Common myeloid progenitor, CD34-positive (primary cell): ENCODE measurements at regions not wholly inside any gene's neighbourhood (a gene's known extent, or its start where the extent isn't known, plus 50 kb on each side); places are given as distances from the start of the nearest gene placed in this dataset.

Experiments
- CTCF ChIA-PET: fragments of 350-600 bp; sonication (Branson Sonifier 250); formaldehyde crosslinking; loops from one replicate; lab custom pipeline; 2021; ENCODE audit warnings: antibody characterized with exemption; lab: Charles Lee
- POLR2A ChIA-PET: fragments of 350-600 bp; sonication (Branson Sonifier 250); formaldehyde crosslinking; loops from one replicate; lab custom pipeline; 2021; ENCODE audit warnings: antibody characterized with exemption; lab: Charles Lee
- DNase-seq, 3 donors: peaks; one replicate each; pipeline versions ENCODE4 v3.0.0 to v3.0.0-alpha.2; 2013
- H3K27ac ChIP-seq, 2 experiments: 1 replicate in 1 of 2; 2 replicates in 1 of 2; pipeline ENCODE4 v1.7.0; 2013; ENCODE audit warnings: inconsistent platforms in 2 of 2, low read length in 2 of 2, mild to moderate bottlenecking in 2 of 2, low read depth in 1 of 2, moderate library complexity in 1 of 2; ENCODE audit not compliant: severe bottlenecking in 2 of 2, insufficient read depth in 1 of 2, poor library complexity in 1 of 2
- H3K27me3 ChIP-seq, 5 experiments: replicated peaks in 2 of 5; 1 replicate in 3 of 5; 2 replicates in 2 of 5; pipeline versions ENCODE4 v1.6.1 to v1.7.0; 2013; ENCODE audit warnings: low read length in 4 of 5, mild to moderate bottlenecking in 2 of 5, moderate library complexity in 2 of 5, inconsistent platforms in 1 of 5; ENCODE audit not compliant: insufficient read depth in 5 of 5, control insufficient read depth in 4 of 5
- H3K36me3 ChIP-seq, 4 experiments: 1 replicate in 2 of 4; 2 replicates in 2 of 4; pipeline versions ENCODE4 v1.6.1 to v1.7.0; 2013; ENCODE audit warnings: low read length in 3 of 4, control low read depth in 1 of 4, mild to moderate bottlenecking in 1 of 4; ENCODE audit not compliant: control insufficient read depth in 4 of 4, insufficient read depth in 4 of 4
- H3K4me1 ChIP-seq, 4 experiments: 1 replicate in 3 of 4; 2 replicates in 1 of 4; pipeline versions ENCODE4 v1.6.1 to v1.7.1; 2013; ENCODE audit warnings: low read length in 3 of 4, mild to moderate bottlenecking in 3 of 4, control low read depth in 1 of 4, inconsistent platforms in 1 of 4, moderate library complexity in 1 of 4; ENCODE audit not compliant: control insufficient read depth in 4 of 4, insufficient read depth in 4 of 4; ENCODE audit errors: control extremely low read depth in 1 of 4
- H3K4me3 ChIP-seq, 7 experiments: 1 replicate in 4 of 7; 2 replicates in 3 of 7; pipeline versions ENCODE4 v1.5.1 to v1.7.0; 2013; ENCODE audit warnings: mild to moderate bottlenecking in 7 of 7, low read length in 6 of 7, moderate library complexity in 6 of 7, inconsistent platforms in 2 of 7, low read depth in 2 of 7, control low read depth in 1 of 7; ENCODE audit not compliant: insufficient read depth in 4 of 7, control insufficient read depth in 1 of 7; ENCODE audit errors: extremely low read depth in 1 of 7
- H3K9me3 ChIP-seq, 5 experiments: 1 replicate in 4 of 5; 2 replicates in 1 of 5; pipeline versions ENCODE4 v1.6.1 to v1.7.1; 2013; ENCODE audit warnings: low read length in 4 of 5, mild to moderate bottlenecking in 2 of 5, inconsistent platforms in 1 of 5, low read depth in 1 of 5, moderate library complexity in 1 of 5; ENCODE audit not compliant: control insufficient read depth in 4 of 5, insufficient read depth in 2 of 5; ENCODE audit errors: control extremely low read depth in 1 of 5
- WGBS: methylation state at CpG from one replicate; pipeline ENCODE4 v1.1.5; 2013; ENCODE audit not compliant: insufficient coverage; 5-methylcytosine and 5-hydroxymethylcytosine counted together

- H3K4me3 ChIP-seq = no peak overlapping the region
- DNase-seq = no peak
- 100% methylated on average over 1 of the region's 3 CpGs for WGBS
- POLR2A ChIA-PET = no interaction called here
- H3K9me3 ChIP-seq = peaks cover 0 to 21% (median 7%) of the 10 kb centered on the region in 5 experiments
- H3K27ac ChIP-seq = no peak overlapping the region
- H3K27me3 ChIP-seq = no peaks in the 10 kb centered on the region
- peaks cover 0 to 11% (median 0%) of the 10 kb centered on the region in 4 experiments for H3K4me1 ChIP-seq
- H3K36me3 ChIP-seq = no peaks in the 10 kb centered on the region
- CTCF ChIA-PET = no interaction called here
Observed at GRCh38 chr13:48784916-48785548, 131.3 kb downstream of the CYSLTR2 start.

- ChIA-PET POLR2A (no interaction called here), CTCF (interaction anchor here (1.1 kb wide), 1 partner anchor 208 kb away, joined by 3 read pairs; no protein-coding TSS in a partner anchor)
- no peak overlapping the region for H3K27ac ChIP-seq
- H3K4me3 ChIP-seq = no peak overlapping the region
- 83% methylated on average over 2 of the region's 3 CpGs for WGBS
- H3K27me3 ChIP-seq = no peaks in the 10 kb centered on the region
- no peak for DNase-seq
- H3K36me3 ChIP-seq = no peaks in the 10 kb centered on the region
- H3K4me1 ChIP-seq = no peaks in the 10 kb centered on the region
- peaks cover 0 to 2% (median 0%) of the 10 kb centered on the region in 5 experiments for H3K9me3 ChIP-seq
Observed at GRCh38 chr13:48790199-48790598, 136.5 kb downstream of the CYSLTR2 start.

GRCh38 chr13:48790966-48791365, 137.2 kb downstream of the CYSLTR2 start:
- WGBS = 100% methylated on average over 1 of the region's 1 CpG
- ChIA-PET POLR2A (no interaction called here), CTCF (interaction anchor here (1.1 kb wide), 1 partner anchor 209 kb away, joined by 3 read pairs; no protein-coding TSS in a partner anchor)
- Histone ChIP-seq H3K36me3 (no peaks in the 10 kb centered on the region), H3K4me3 (no peak overlapping the region), H3K4me1 (no peaks in the 10 kb centered on the region), H3K27me3 (no peaks in the 10 kb centered on the region), H3K27ac (no peak overlapping the region), H3K9me3 (peaks cover 0 to 2% (median 0%) of the 10 kb centered on the region in 5 experiments)
- no peak for DNase-seq

GRCh38 chr13:48797127-48797526, 143.4 kb downstream of the CYSLTR2 start:
- H3K27ac ChIP-seq = no peak overlapping the region
- WGBS = 100% methylated on average over 2 of the region's 3 CpGs
- no peaks in the 10 kb centered on the region for H3K4me1 ChIP-seq
- ChIA-PET POLR2A (no interaction called here), CTCF (interaction anchor here (1.7 kb wide), 1 partner anchor 31 kb away, joined by 4 read pairs; no protein-coding TSS in a partner anchor)
- H3K4me3 ChIP-seq = no peak overlapping the region
- no peaks in the 10 kb centered on the region for H3K36me3 ChIP-seq
- H3K9me3 ChIP-seq = peaks cover 0 to 2% (median 0%) of the 10 kb centered on the region in 5 experiments
- H3K27me3 ChIP-seq = no peaks in the 10 kb centered on the region
- DNase-seq = no peak

- no peaks in the 10 kb centered on the region for H3K36me3 ChIP-seq
- no peaks in the 10 kb centered on the region for H3K4me1 ChIP-seq
- peaks cover 0 to 2% (median 0%) of the 10 kb centered on the region in 5 experiments for H3K9me3 ChIP-seq
- CTCF ChIA-PET = interaction anchor here (1.7 kb wide), 1 partner anchor 31 kb away, joined by 4 read pairs; no protein-coding TSS in a partner anchor
- no CpG with 5 or more reads among the region's 1 CpG for WGBS
- no peak overlapping the region for H3K4me3 ChIP-seq
- no peak overlapping the region for H3K27ac ChIP-seq
- POLR2A ChIA-PET = no interaction called here
- DNase-seq = no peak
- H3K27me3 ChIP-seq = no peaks in the 10 kb centered on the region
Observed at GRCh38 chr13:48797761-48798160, 144.0 kb downstream of the CYSLTR2 start.

- no peaks in the 10 kb centered on the region for H3K36me3 ChIP-seq
- H3K4me1 ChIP-seq = no peaks in the 10 kb centered on the region
- CTCF ChIA-PET = interaction anchor here (1.3 to 1.7 kb wide), 2 partner anchors 18 to 30 kb away, joined by 3 to 4 read pairs; no protein-coding TSS in a partner anchor
- H3K27ac ChIP-seq = no peak overlapping the region
- WGBS = 95% methylated on average over 2 of the region's 2 CpGs
- no peak for DNase-seq
- POLR2A ChIA-PET = no interaction called here
- no peaks in the 10 kb centered on the region for H3K27me3 ChIP-seq
- H3K4me3 ChIP-seq = no peak overlapping the region
- H3K9me3 ChIP-seq = peaks cover 0 to 2% (median 0%) of the 10 kb centered on the region in 5 experiments
Observed at GRCh38 chr13:48798180-48798579, 144.5 kb downstream of the CYSLTR2 start.

- Histone ChIP-seq H3K27me3 (no peaks in the 10 kb centered on the region), H3K36me3 (no peaks in the 10 kb centered on the region), H3K4me1 (peaks cover 0 to 16% (median 4%) of the 10 kb centered on the region in 4 experiments), H3K27ac (no peak overlapping the region), H3K9me3 (peaks cover 0 to 4% (median 0%) of the 10 kb centered on the region in 5 experiments), H3K4me3 (no peak overlapping the region)
- WGBS = 100% methylated on average over 1 of the region's 3 CpGs
- ChIA-PET POLR2A (interaction anchor here (0.7 kb wide), 1 partner anchor 73 kb away, joined by 3 read pairs; no protein-coding TSS in a partner anchor), CTCF (no interaction called here)
- DNase-seq = no peak
Observed at GRCh38 chr13:48801255-48801654, 147.5 kb downstream of the CYSLTR2 start.
